Activated naive CD4-positive, alpha-beta T cell treated with Interleukin-2 at 50 U/mL for 16 hours (primary cell): ENCODE measurements at regions not wholly inside any gene's neighbourhood (a gene's known extent, or its start where the extent isn't known, plus 50 kb on each side); places are given as distances from the start of the nearest gene placed in this dataset.

Experiments used
- DNase-seq: peaks from one replicate; pipeline ENCODE4 v3.0.0-alpha.2; 2020

GRCh38 chr2:43050866-43051265, 175.5 kb downstream of the ZFP36L2 start:
- no peak for DNase-seq

DNA sequence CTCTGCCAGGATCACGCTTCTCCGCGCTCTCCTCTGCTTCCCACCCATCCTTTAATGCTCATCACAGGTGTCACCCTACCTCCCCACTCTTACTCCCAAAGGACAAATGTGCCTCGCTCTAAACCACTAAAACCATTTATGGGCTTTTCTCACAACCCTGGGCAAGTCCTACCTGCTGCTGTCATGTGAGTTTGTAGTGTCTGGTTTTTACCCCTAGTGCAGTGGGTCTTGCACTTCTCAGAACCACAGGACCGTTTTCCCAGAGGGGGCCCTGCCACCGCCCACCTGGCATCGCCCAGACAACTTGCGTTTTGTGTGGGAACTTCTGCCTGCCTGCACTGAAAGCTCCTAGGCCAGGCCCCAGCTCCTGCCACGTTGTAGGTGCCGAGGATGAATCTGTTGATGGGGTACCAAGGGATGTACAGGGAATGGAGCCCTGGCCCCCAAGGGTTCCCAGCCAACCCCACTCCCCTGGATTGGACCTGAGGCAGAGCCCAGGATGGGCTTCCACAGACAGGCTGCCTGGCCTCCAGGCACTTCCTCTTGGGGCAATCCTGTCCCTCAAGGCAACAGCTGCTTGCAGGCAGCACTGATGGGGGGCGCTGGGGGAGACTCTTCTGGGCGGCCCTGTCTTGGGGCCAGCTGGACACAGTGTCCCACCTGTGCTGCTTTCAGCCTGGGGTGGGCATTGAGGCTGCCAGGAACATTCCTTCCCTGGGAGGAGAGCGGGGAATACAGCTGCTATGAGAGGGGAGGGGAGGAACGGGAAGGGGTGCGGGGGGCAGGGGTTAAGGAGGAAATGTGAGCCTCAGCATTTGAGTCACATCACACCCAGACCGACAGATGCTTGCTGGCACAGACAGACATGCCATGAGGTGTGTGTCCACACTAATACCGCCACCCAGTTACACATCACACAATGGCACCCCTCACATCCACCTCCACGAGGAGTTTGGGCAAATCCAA, 176.3 kb downstream of the ZFP36L2 start:
- no peak for DNase-seq

GRCh38 chr2:43047187-43047780, 179.1 kb downstream of the ZFP36L2 start:
- DNase-seq: no peak

- no peak for DNase-seq
These were observed 180.5 kb downstream of the ZFP36L2 start for GRCh38 chr2:43045866-43046265.

DNA sequence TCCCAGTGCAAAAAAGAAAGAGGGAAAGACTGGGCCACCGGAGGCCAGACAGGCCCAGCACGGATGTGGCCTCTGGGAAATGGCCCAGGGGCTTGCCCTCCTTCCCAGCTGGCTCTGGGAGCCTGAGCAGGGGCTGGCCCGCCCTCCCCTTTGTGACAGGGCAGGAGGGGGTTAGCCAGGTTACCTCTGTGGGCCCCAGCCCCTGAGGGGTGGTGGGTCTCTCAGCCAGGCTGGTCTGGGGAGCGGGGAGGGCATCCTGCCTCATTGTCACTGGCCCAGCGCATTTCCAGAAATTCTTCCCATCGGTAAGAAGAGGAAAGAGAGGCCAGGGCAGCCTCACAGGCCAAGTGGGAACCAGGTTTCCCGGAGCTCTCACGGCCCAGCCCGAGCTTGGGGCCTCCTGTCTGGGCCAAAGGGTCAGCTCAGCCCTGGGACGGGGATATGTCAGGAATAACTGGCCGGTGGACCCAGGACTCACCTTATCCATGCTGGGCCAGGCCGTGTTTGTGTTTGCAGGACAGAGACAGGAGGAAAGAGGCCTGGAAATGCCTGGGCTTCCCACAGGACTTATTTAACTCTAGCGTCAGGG, 182.2 kb downstream of the ZFP36L2 start:
- no peak for DNase-seq

DNA sequence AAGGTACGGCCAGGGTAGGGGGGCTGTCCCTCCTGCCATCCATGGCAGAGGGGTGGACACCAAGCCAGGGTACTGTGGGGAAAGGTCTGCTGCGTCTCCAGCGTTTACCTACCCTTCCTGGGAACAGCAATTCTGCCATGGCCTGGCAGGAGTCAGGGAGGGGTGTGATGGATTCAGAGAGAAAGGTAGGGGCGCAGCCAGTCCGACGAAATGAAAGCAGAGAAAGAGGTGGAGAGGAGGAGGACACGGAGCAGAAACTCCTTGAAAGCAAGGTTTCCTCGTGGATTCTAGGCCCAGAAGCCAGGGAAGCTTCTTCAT, 182.9 kb downstream of the ZFP36L2 start:
- no peak for DNase-seq

GRCh38 chr2:43041661-43042360, 184.6 kb downstream of the ZFP36L2 start:
- no peak for DNase-seq

GRCh38 chr2:43041173-43041591, 185.2 kb downstream of the ZFP36L2 start:
- no peak for DNase-seq

GRCh38 chr2:43040084-43040854, 186.1 kb downstream of the ZFP36L2 start:
- DNase-seq: no peak

DNA sequence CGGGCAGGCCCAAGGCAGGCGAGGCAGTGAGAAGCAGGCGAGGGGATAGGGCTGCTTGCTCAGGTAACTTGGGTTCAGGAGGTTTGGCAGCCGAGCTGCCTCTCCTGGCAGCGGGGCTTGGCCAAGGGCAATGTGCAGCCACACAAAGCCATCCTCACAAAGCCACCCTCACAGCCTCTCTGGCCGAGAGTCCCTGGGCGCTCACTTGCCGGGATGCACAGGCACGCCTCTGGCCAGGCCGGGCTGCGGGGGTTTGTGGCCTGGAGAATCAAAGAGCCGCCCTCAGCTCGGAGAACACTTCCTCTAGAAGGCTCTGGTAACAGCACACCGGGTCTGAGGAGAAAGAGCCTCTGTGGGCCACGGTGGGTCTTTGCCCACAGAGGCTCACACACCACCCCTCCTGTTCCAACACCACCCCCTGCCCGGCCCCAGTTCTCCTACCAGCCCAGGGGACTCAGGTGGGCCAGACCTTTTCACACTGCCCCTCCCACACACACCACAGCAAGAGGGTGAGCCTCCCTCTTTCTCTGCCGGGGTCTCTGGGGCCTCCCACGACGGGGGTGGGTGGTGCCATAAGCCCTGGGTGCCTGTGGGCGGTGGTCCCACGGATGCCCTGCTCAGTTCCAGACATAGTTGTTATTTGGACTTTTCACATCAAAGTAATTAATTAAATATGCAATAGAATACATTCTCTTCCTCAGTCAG, 186.9 kb downstream of the ZFP36L2 start:
- no peak for DNase-seq

DNA sequence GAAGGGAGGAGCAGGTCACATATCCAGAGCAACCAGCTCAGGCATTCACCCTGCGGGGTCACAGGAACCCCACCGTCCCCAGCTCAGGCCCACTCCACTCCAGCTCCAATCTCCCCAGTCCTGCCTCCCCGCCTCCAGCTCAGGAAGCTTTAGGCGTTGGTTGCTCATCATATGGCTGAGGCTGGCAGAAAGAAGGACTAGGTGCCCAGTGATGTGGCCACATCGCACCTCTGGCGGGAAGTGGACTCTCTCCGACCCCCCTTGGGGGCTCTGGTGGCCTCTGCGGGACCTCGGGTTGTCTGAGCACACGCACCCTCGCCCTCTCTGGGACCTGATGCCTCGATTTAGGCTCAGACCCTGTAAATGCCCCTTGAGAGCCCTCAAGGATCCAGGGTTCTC, 187.7 kb downstream of the ZFP36L2 start:
- no peak for DNase-seq

- no peak for DNase-seq
These were observed 188.2 kb downstream of the ZFP36L2 start for GRCh38 chr2:43038034-43038695.

DNA sequence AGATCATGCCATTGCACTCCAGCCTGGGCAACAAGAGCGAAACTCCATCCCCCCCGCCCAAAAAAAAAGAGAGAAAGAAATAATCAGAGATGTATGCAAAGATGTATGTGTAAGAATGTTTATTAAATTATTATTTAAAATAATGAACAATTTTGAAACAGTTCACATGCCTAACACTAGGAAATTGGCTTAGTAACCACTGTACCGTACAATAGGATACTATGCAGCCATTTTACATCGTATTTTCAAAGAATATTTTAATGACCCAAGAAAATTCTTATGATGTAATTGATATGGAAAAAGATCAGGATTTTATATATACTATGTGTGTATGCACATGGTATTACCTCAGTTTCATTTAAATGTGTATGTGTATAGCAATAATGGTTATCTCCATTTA, 190.5 kb downstream of the ZFP36L2 start:
- DNase-seq: no peak

- no peak for DNase-seq
These were observed 191.5 kb downstream of the ZFP36L2 start for GRCh38 chr2:43034921-43035320.

- DNase-seq: no peak
These were observed 192.2 kb downstream of the ZFP36L2 start for GRCh38 chr2:43034242-43034619.

- no peak for DNase-seq
These were observed 192.8 kb downstream of the ZFP36L2 start for GRCh38 chr2:43033466-43034241.

DNA sequence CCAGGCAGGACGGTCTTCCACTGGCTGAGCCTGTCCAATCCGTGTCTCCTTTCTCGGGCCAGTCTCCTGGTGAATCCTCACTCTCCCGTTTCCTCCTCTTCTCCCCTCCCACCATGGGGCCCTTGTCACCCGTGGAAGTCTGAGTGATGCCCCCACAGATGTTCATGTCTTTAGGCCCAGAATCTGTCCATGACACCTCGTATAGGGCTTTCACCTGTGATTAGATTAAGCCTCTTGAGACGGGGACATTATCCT, 193.5 kb downstream of the ZFP36L2 start:
- DNase-seq: no peak

DNA sequence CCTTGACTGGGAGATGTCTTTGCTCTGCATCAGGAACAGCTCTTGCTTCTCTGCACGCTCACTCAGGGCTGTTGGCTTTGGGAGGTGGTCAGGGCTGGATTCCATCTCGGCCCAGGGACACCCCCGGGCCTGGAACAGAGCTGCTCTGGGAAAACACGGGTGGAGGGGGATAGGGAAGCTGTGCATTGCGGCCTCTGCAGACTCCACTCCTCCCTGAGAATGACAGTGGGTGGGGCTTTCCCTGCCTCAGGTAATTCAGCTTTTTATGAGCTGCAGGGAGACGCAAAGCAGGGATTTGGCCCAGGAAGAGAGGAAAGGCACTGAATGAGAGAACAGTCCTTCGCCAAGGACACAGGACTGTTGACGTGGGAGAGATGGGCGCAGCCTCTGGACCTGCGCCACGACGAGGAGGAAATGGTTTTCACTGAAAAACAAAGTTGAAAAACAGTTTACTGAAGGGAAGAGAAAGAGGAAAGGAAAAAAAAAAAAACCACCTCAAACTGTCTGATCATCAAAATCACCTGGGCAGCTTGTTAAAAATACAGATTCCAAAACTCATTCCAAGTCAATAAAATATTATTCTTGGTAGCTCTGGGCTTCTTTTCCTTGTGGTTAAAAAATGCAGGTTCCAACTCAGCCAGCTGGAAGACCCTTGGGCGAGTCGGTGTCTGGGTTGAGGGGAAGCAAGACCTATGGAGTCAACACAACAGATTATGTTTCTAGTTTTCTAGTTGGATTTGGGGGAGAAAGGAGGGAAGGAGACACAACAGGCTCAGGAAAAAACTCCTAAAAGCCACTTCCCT, 194.0 kb downstream of the ZFP36L2 start:
- no peak for DNase-seq

- DNase-seq: no peak
These were observed 194.8 kb downstream of the ZFP36L2 start for GRCh38 chr2:43031471-43032212.
